ENCODE measurements at regions not wholly inside any gene's neighbourhood (a gene's known extent, or its start where the extent isn't known, plus 50 kb on each side); places are given as distances from the start of the nearest gene placed in this dataset.

- TF ChIP-seq ZNF274 (IDR thresholded peaks at IDR 0.05; ENCODE audit: low read depth, low read length) (no peak), SUZ12 (IDR thresholded peaks at IDR 0.05; ENCODE audit: extremely low read depth, insufficient read depth, insufficient read length) (no peak), YY1 (IDR thresholded peaks at IDR 0.05; ENCODE audit: insufficient read depth, insufficient read length) (no peak)
Measured at GRCh38 chr2:12391116-12391515, 325.6 kb upstream of the TRIB2 start.
